Fibroblast of skin of abdomen (primary cell): ENCODE measurements at regions not wholly inside any gene's neighbourhood (a gene's known extent, or its start where the extent isn't known, plus 50 kb on each side); places are given as distances from the start of the nearest gene placed in this dataset.
"Not testable (repeated sequence)": the region's sequence is repeated elsewhere in the genome, so short reads cannot be mapped to it uniquely, and the experiment has no call there.

Source experiments
- DNase-seq: peaks from one replicate; pipeline ENCODE4 v3.0.0-alpha.2; 2013

- DNase-seq, result not testable (repeated sequence)
Measured at GRCh38 chr7:6991169-6991611, 165.1 kb upstream of the CCZ1B start.

- DNase-seq, result not testable (repeated sequence)
Measured at GRCh38 chr7:6991686-6992085, 165.6 kb upstream of the CCZ1B start.

GRCh38 chr7:6992133-6992532, 166.1 kb upstream of the CCZ1B start:
- not testable (repeated sequence) for DNase-seq

GRCh38 chr7:6995026-6995425, 169.0 kb upstream of the CCZ1B start:
- not testable (repeated sequence) for DNase-seq

- not testable (repeated sequence) for DNase-seq
Measured at GRCh38 chr7:6995493-6996289, 169.6 kb upstream of the CCZ1B start.

- DNase-seq, result not testable (repeated sequence)
Measured at GRCh38 chr7:6999067-6999666, 173.1 kb upstream of the CCZ1B start.

GRCh38 chr7:7002418-7003062, 176.5 kb upstream of the CCZ1B start:
- DNase-seq, result no peak

- DNase-seq, result no peak
Measured at GRCh38 chr7:7005303-7005702, 177.0 kb upstream of the C1GALT1 start.

GRCh38 chr7:7005949-7006348, 176.4 kb upstream of the C1GALT1 start:
- DNase-seq, result not testable (repeated sequence)

- not testable (repeated sequence) for DNase-seq
Measured at GRCh38 chr7:7011241-7011640, 171.1 kb upstream of the C1GALT1 start.

- not testable (repeated sequence) for DNase-seq
Measured at GRCh38 chr7:7011751-7012150, 170.6 kb upstream of the C1GALT1 start.

GRCh38 chr7:7014827-7015595, 167.3 kb upstream of the C1GALT1 start:
- DNase-seq, result no peak

- no peak for DNase-seq
Measured at GRCh38 chr7:7017707-7018280, 164.6 kb upstream of the C1GALT1 start.

GRCh38 chr7:7018290-7018689, 164.1 kb upstream of the C1GALT1 start:
- no peak for DNase-seq

- no peak for DNase-seq
Measured at GRCh38 chr7:7032221-7032620, 150.1 kb upstream of the C1GALT1 start.

- DNase-seq, result no peak
Measured at GRCh38 chr7:7035851-7036250, 146.5 kb upstream of the C1GALT1 start.

GRCh38 chr7:7042286-7042893, 140.0 kb upstream of the C1GALT1 start:
- DNase-seq, result not testable (repeated sequence)

GRCh38 chr7:7044806-7045205, 137.5 kb upstream of the C1GALT1 start:
- DNase-seq, result no peak

- no peak for DNase-seq
Measured at GRCh38 chr7:7048213-7048612, 134.1 kb upstream of the C1GALT1 start.

GRCh38 chr7:7051206-7051877, 131.0 kb upstream of the C1GALT1 start:
- no peak for DNase-seq

GRCh38 chr7:7054252-7054830, 128.0 kb upstream of the C1GALT1 start:
- no peak for DNase-seq
